GM23248 (cell line): ENCODE measurements at regions not wholly inside any gene's neighbourhood (a gene's known extent, or its start where the extent isn't known, plus 50 kb on each side); places are given as distances from the start of the nearest gene placed in this dataset.

ENCODE experiments used
- EZH2 ChIP-seq: fragments of 200-600 bp; sonication (generic); IDR thresholded peaks from 2 replicates; pipeline ENCODE4 v1.6.1; 2018; ENCODE audit warnings: antibody characterized with exemption, mild to moderate bottlenecking; ENCODE audit not compliant: insufficient read depth, poor library complexity, severe bottlenecking
- EZH2phosphoT487 ChIP-seq: fragments of 200-600 bp; sonication (generic); IDR thresholded peaks from 2 replicates; pipeline ENCODE4 v1.6.1; 2018; ENCODE audit warnings: antibody characterized with exemption, moderate library complexity, mild to moderate bottlenecking, low read depth; ENCODE audit not compliant: insufficient read depth

- no peak for TF ChIP-seq EZH2
- no peak for TF ChIP-seq EZH2phosphoT487
Measured at GRCh38 chr20:24766826-24767622, 182.0 kb upstream of the CST7 start.
